ENCODE measurements at regions not wholly inside any gene's neighbourhood (a gene's known extent, or its start where the extent isn't known, plus 50 kb on each side); places are given as distances from the start of the nearest gene placed in this dataset.

DNA sequence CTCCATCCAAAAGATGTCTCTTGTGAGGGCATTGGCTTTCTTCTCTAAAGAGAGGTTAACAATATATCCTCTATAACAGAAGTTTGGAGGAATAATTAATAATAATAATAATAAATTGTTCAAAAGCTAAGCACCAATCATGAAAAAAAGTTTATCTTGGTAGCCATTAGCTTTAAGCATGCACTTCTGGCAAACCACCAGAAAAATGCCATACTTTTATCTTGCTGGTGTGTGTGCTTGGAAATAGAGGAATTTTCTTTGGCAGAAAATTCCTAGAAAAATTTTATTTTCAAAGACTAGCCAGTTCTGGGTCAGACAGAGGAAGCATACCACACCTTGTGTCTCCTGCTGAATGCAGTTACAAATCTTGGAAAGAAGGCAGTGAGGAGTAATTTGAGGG, 52.5 kb upstream of the NPY start:
- no peak overlapping the region for H3K27ac ChIP-seq (ENCODE audit: low read length)
- no peak overlapping the region for H3K4me3 ChIP-seq (ENCODE audit: low read length)
- no peaks in the 10 kb centered on the region for H4K20me1 ChIP-seq (ENCODE audit: insufficient read depth, low read length)
- TF ChIP-seq, protein P1, sequence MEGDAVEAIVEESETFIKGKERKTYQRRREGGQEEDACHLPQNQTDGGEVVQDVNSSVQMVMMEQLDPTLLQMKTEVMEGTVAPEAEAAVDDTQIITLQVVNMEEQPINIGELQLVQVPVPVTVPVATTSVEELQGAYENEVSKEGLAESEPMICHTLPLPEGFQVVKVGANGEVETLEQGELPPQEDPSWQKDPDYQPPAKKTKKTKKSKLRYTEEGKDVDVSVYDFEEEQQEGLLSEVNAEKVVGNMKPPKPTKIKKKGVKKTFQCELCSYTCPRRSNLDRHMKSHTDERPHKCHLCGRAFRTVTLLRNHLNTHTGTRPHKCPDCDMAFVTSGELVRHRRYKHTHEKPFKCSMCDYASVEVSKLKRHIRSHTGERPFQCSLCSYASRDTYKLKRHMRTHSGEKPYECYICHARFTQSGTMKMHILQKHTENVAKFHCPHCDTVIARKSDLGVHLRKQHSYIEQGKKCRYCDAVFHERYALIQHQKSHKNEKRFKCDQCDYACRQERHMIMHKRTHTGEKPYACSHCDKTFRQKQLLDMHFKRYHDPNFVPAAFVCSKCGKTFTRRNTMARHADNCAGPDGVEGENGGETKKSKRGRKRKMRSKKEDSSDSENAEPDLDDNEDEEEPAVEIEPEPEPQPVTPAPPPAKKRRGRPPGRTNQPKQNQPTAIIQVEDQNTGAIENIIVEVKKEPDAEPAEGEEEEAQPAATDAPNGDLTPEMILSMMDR (IDR thresholded peaks at IDR 0.05; ENCODE audit: low read depth, low read length): no peak
- TF ChIP-seq EZH2phosphoT487 (IDR thresholded peaks at IDR 0.05; ENCODE audit: low read depth): no peak
- no peaks in the 10 kb centered on the region for H3K9me3 ChIP-seq (ENCODE audit: insufficient read depth, low read length)
- no peak overlapping the region for H3K9ac ChIP-seq (ENCODE audit: low read length)
- no peak overlapping the region for H2AFZ ChIP-seq (ENCODE audit: low read depth, low read length)
- no peaks in the 10 kb centered on the region for H3K36me3 ChIP-seq (replicated peaks; ENCODE audit: low read depth, low read length)
- H3K4me2 ChIP-seq (ENCODE audit: low read length): no peak overlapping the region
- no peaks in the 10 kb centered on the region for H3K79me2 ChIP-seq (ENCODE audit: low read length)
- no peaks in the 10 kb centered on the region for H3K27me3 ChIP-seq (ENCODE audit: low read depth, low read length)
- peaks cover 21% of the 10 kb centered on the region for H3K4me1 ChIP-seq (ENCODE audit: low read length)

DNA sequence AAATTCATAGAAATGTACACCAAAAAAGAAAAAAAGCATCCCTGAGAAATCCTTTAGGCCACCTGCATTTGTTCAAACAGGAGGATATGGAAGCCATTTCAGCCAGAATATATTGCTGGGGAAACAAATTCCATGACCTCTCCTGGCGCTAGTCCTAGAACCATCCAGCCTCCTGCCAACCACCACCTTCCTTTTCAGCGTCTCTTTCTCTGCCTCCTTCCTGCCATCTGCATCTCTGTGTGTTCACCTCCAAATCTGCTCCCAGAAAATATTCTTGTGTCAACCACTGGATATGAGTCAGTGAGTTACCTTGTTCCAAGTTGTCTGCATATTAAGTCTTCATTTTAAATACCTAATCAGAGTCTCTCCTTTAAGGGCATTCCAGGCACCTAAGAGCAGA, 50.6 kb upstream of the NPY start:
- no peak overlapping the region for H3K9ac ChIP-seq (ENCODE audit: low read length)
- H3K4me3 ChIP-seq (ENCODE audit: low read length): no peak overlapping the region
- TF ChIP-seq, protein P1 (IDR thresholded peaks at IDR 0.05; ENCODE audit: low read depth, low read length): no peak
- TF ChIP-seq EZH2phosphoT487 (IDR thresholded peaks at IDR 0.05; ENCODE audit: low read depth): no peak
- no peak overlapping the region for H2AFZ ChIP-seq (ENCODE audit: low read depth, low read length)
- H3K27me3 ChIP-seq (ENCODE audit: low read depth, low read length): no peaks in the 10 kb centered on the region
- H3K9me3 ChIP-seq (ENCODE audit: insufficient read depth, low read length): no peaks in the 10 kb centered on the region
- H4K20me1 ChIP-seq (ENCODE audit: insufficient read depth, low read length): no peaks in the 10 kb centered on the region
- H3K4me1 ChIP-seq (ENCODE audit: low read length): peaks cover 2% of the 10 kb centered on the region
- no peaks in the 10 kb centered on the region for H3K79me2 ChIP-seq (ENCODE audit: low read length)
- no peak overlapping the region for H3K27ac ChIP-seq (ENCODE audit: low read length)
- H3K36me3 ChIP-seq (replicated peaks; ENCODE audit: low read depth, low read length): no peaks in the 10 kb centered on the region
- no peak overlapping the region for H3K4me2 ChIP-seq (ENCODE audit: low read length)
